ENCODE measurements at regions not wholly inside any gene's neighbourhood (a gene's known extent, or its start where the extent isn't known, plus 50 kb on each side); places are given as distances from the start of the nearest gene placed in this dataset.
"Not testable (repeated sequence)": the region's sequence is repeated elsewhere in the genome, so short reads cannot be mapped to it uniquely, and the experiment has no call there.

DNA sequence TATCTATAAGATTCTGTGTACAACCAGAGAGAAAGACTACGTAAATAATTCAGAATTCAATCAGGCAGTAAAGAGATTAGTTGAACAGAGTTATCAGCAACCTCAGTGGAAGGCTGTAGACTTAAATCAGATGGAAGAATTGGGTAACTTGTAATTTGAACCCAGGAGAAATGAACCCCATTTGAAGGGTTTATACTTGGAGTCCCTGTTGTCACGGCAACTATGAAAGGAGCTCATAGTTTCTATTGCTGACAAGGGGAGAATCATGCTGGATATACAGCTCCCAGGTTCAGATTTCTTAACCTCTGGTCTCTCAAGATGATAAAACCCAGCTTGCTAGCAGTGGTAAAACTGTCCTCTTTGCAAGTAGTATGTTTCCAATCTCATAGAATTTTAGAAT lies 54.4 kb upstream of the BMP4 start:
- in situ Hi-C loops (cut with MboI; ENCODE audit: low sequenced_read_pairs), result no loop called here

DNA sequence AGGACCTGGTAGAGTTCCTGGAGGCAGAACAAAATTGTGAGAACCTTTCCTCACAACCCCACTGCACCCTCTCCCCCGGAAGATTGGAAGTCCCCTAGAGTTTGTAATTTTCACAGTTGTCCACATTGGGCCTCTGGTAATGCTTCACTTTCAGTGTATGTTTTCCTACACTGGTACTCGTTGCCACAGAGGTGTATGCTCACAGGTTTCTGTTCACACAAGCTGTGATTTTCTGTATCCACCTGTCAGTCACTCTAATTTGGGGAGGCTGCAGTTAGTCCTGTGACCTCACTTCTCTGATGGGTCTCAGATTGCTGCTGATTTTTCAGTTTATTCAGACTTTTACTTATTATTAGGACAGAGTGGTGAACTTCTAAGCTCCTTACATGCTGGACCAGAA lies 66.4 kb upstream of the BMP4 start:
- in situ Hi-C loops (cut with MboI; ENCODE audit: low sequenced_read_pairs), result no loop called here

DNA sequence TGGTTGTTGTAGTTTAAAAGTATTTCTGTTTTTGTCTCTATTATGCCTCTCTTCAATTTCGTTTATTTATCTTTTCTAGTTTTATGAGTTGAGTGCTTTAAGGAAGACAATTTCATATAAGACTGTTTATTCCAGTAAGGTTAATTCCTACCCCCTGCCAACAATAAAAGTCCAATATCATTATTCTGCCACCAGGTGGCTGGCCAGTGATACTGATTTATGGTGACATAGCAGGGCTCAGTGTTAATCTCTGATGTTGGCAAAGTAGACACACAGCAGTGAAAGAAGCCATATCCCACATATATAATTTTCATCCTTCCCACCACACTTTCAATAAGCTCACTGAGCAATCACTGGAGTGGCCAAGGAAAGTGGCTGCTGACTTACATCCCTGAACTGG lies 69.0 kb upstream of the BMP4 start:
- in situ Hi-C loops (cut with MboI; ENCODE audit: low sequenced_read_pairs), result no loop called here

DNA sequence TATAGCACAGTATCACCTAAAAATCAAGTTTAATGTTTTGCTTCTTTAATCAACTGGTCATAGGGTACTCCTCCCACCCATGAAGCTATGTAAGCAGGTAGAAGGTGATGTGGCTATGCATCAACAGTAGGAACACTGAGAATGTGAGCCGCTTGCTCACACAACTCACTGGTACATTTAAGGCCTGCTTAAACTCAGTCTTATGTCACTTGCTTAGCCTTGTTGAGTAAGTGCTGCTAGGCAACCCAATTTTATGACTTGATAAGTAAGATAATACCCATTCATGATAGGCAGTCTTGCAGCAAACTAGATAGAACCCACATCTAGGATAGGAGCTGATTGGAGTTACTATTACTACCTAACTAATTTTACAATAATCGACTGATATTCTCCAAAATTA lies 70.0 kb upstream of the BMP4 start:
- in situ Hi-C loops (cut with MboI; ENCODE audit: low sequenced_read_pairs), result no loop called here

DNA sequence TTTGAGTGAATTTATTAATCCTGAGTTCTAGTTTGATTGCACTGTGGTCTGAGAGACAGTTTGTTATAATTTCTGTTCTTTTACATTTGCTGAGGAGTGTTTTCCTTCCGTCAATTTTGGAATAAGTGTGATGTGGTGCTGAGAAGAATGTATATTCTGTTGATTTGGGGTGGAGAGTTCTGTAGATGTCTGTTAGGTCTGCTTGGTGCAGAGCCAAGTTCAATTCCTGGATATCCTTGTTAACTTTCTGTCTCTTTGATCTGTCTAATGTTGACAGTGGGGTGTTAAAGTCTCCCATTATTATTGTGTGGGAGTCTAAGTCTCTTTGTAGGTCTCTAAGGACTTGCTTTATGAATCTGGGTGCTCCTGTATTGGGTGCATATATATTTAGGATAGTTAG lies 74.4 kb upstream of the BMP4 start:
- in situ Hi-C loops (cut with MboI; ENCODE audit: low sequenced_read_pairs), result not testable (repeated sequence)

DNA sequence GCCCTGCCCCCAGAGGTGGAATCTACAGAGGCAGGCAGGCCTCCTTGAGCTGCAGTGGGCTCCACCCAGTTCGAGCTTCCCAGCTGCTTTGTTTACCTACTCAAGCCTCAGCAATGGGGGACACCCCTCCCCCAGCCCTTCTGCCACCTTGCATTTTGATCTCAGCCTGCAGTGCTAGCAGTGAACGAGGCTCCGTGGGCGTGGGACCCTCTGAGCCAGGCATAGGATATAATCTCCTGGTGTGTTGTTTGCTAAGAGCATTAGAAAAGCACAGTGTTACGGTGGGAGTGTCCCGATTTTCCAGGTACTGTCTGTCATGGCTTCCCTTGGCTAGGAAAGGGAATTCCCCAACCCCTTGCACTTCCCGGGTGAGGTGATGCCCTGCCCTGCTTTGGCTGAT lies 76.7 kb upstream of the BMP4 start:
- in situ Hi-C loops (cut with MboI; ENCODE audit: low sequenced_read_pairs), result not testable (repeated sequence)

DNA sequence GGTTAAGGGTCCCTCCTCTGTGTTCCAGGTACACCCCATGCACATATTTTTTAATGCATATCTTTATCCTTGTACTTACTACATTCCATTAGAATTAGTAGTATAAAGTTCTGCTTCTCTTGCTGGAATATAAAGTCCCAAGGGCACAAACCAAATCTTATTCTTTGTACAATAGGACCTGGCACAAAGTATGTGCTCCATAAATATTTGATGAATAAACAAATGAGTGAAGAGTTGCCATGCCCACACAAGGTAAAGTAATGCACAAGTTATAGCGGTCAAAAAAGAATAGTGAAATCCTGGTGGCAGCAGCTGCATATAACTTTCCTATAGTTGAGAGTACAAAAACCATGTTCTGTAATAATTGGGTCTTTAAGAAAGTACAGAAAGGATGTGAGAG lies 82.1 kb upstream of the BMP4 start:
- in situ Hi-C loops (cut with MboI; ENCODE audit: low sequenced_read_pairs), result no loop called here

DNA sequence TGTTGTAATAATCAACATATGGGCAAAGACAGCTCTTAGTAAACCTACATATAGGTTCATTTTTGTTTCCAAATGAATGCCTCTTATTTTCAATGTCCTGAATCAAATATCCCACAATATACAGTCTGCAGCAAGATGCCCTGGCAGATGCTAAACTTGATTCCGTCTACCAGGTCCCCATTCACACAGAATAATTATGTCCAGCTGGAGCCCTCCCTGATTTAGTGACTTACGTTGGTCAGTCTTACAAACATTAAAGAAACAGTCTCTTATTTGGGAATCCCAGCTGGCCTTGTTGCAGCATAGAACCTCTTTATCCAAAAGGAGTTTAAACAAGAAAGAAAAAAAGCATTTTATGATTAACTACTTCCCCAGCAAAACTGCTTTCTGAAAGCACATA lies 82.7 kb upstream of the BMP4 start:
- in situ Hi-C loops (cut with MboI; ENCODE audit: low sequenced_read_pairs), result no loop called here

DNA sequence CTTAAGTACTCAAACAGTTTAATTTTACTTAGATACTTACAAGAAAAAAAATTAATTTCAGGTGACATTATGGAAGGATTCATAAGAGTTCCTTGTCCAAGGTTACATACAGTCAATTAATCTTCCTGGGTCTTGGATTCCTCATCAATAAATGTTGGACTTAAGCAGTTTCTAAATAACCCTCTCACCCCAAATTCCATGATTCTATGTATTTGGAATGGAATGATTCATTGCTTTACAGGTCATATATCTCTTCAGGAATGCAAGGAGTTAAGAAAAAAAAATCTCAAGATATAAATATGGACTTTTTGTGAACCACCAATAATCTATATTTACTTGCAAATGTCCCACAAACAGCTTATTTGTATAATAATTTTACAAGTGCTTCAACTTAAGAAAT lies 84.2 kb upstream of the BMP4 start:
- in situ Hi-C loops (cut with MboI; ENCODE audit: low sequenced_read_pairs), result no loop called here

DNA sequence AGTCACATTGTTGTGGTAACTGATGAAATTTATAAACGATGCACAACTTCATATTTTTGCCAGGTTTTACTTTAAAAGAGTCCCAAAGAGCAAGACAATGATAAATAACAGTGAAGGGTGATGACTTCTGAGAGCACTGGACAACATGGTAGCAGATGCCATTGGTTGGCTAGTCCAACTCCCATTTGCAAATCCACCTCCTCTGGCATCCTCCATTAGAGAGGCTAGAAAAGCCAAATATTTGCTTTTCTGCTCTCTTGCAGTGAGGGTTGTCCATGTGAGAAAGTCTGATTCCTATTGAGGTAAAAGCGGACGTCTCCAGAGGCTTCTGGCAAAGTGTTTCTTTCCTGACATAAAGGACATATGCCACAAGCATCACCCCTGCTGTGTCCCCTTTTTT lies 89.6 kb upstream of the BMP4 start:
- in situ Hi-C loops (cut with MboI; ENCODE audit: low sequenced_read_pairs), result no loop called here

DNA sequence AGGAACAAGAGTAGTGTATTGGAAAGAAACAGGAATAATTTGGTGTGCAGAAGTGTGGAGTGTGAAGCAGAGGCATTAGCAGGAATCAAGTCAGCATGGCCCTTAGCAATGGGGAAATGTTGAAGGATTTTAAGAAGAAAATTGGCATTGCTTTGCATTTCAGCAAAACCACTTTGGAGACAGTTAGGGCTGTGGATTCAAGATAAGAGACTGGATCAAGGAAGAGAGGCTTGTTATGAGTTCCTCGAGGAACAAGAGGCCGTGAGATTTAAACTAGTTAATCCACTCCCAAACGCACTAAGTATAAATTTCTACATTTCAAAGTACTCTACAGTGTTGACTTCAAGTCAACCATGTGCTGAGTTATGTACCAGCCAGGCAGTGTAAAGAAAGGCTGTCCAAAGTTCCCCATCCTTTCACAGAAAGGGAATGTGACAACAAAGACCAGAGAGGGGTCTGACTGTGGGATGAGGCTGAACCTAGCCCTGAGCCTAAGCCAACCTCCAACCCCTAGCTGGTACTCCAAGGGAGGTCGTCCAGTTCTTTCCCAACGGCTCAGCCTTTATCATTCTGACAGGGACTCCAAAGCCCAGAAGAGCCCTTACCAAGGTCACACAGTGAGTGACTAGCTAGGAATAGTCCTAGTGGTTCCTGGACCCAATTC lies 91.2 kb upstream of the BMP4 start:
- in situ Hi-C loops (cut with MboI; ENCODE audit: low sequenced_read_pairs), result no loop called here

DNA sequence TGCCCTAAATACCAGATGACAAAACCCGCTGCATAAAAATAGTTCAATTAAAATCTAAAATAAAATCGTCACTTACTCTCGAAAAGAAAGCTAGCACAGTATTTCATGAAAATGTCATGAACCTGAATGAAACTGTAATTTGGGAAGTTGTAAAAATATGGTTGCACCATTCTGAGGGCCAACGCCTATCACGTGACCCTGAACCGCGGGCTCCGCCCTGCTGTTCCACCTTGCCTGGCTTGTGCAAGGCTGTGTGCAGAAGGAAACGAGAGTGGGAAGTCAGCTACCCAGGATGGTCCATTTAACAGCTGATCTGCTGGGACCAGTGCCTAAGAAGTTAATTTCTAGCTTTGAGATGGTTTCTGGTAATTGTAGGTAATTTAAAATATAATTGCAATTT lies 91.7 kb upstream of the BMP4 start:
- in situ Hi-C loops (cut with MboI; ENCODE audit: low sequenced_read_pairs), result no loop called here

DNA sequence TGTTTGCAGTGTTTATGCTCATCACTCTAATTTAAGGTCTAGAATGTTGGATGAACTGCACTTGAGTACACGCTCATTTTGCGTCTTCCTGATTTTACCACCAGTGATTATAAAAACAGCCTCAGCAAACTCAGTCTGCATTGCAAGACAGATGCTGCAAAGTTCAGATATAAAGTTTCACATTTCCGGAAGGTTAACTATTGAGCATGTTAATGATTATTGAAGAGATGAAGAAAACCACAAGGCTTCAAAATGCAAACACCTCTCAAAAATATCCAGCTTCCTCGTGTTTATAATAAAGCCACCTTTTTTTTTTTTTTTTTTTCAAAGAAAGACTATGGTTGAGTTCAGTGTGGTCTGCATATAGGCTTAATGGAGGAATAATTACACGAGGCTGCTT lies 92.1 kb upstream of the BMP4 start:
- in situ Hi-C loops (cut with MboI; ENCODE audit: low sequenced_read_pairs), result no loop called here

DNA sequence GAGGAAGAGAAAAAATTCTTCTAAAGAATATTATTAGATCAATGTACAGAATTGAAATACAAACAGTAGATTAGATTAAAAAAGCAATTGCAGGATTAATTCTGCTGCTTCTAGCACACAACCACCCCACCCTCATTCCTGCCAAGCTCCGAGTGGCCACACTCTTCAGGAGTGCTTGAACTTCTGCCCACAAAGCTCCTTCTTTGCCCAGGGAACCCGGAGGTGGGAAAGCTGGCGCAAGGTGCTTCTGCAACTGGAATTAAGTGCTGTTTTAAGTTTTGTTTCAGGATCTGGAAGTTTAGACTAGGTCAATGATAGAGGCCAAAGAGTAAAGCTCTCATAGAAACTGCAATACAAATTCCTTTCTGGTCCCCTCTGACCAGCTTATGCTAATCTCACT lies 94.1 kb upstream of the BMP4 start:
- in situ Hi-C loops (cut with MboI; ENCODE audit: low sequenced_read_pairs), result no loop called here

DNA sequence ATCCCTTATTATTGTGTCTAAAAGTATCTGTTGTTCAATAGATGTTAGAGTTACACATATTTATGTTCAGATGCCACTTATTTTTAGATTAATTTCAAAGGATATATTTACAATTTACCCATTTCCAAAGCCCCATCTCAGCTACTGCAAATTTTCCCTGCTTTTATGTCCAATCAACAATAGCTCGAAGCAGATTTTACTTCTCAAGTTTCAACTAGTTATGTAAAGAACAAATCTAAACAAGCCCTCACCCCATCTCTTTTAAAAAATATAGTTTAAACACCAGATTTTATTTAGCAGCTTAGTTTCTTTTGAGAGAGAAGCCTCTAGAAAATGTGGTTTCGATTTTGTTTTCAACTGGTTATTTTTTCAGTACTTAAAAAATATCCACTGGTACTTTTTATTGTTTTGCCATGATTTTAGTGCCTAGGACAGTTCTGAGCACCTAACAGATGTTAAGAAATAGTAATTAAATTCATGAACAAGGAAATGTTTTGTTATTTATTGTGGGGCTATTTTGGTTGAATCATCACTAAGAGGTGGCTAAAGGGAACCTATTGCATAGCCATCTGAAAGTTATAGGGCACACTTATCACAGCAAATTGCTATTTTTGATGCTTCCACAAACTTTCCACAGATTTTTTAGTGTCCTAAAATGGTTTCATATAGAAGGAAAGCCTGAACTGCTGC lies 96.2 kb upstream of the BMP4 start:
- in situ Hi-C loops (cut with MboI; ENCODE audit: low sequenced_read_pairs), result no loop called here

DNA sequence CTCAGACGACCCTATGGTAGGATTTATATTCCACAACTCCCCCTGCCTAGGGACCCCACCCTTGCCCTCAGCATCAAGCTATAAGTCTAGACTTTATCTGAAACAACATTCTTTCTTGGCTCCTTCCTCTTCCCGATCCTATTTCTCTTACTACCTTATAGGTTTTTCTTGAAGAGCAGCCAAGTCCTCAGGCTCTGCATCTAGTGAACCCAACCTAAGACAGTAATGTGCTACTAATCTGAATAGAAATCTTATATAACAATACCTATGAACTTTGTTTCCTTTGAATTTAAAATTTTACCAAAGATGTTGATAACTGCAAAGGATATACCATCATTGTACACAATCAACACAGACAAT lies 96.7 kb upstream of the BMP4 start:
- in situ Hi-C loops (cut with MboI; ENCODE audit: low sequenced_read_pairs), result no loop called here

DNA sequence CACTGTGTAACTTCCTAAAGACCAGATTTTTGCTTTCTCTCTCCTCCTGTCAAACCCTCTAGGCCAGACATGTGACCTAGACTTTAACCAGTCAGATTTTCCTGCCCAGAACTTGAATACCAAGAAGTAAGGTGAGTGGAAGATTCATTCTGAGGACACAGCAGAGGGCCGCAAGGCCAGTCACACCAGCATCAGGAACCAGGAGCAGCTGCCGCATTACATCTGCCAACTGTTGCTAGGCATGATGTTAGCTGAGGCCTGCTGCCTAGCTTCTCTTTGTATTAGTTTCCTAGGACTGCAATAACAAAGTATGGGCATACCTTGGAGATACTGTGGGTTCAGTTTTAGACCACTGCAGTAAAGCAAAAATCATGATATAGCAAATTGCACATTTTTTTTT lies 101.9 kb upstream of the BMP4 start:
- in situ Hi-C loops (cut with MboI; ENCODE audit: low sequenced_read_pairs), result no loop called here

DNA sequence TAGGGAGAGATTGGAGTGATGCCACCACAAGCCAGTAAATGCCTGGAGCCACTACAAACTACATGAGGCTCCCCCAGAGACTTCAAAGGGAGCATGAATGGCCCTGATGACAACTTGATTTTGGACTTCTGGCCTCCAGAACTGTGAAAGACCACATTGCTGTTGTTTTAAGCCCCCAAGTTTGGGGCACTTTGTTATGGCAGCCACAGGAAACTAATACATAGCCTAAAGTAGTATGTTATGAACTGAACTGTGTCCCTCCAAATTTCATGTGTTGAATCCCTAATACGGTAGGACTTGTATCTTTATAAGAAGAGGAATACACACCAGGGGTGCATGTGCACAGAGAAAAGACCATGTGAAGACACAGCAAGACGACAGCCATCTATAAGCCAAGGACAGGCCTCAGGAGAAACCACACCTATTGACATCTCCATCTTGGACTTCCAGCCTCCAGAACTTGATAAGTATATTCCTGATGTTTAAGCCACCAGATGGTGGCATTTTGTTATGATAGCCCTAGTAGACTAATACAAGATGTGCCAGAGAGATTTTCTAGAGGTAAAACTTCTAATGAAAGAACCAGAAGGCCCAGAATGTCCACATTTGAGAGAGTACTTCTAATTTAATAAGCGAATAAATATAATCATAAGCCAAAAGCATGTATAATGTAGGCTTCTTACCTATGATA lies 127.1 kb upstream of the BMP4 start:
- in situ Hi-C loops (cut with MboI; ENCODE audit: low sequenced_read_pairs), result no loop called here

DNA sequence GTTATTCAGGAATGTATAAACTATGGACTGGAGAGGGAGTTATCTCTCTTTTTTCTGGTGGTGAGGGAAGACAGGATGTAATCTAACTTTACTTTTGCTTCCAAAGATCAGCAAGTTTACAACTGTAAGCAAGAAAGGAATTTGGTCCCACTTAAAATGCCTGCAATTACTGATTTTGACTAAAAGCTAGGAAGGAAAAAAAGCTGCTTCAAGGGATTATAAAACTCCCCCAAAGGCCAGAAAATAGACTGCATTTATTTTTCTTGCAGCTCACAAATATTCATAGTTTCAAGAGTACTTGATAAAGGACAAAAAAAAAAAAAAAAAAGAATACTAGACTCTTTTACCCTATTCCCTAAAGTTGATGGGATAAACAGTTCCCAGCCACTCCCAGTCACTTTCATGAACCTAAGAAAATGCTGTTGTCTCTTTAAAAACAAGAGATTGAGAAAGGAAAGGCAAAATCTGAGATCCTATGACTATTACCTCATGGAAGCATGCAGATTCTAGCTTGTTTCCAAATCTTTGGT lies 128.7 kb upstream of the BMP4 start:
- in situ Hi-C loops (cut with MboI; ENCODE audit: low sequenced_read_pairs), result no loop called here

DNA sequence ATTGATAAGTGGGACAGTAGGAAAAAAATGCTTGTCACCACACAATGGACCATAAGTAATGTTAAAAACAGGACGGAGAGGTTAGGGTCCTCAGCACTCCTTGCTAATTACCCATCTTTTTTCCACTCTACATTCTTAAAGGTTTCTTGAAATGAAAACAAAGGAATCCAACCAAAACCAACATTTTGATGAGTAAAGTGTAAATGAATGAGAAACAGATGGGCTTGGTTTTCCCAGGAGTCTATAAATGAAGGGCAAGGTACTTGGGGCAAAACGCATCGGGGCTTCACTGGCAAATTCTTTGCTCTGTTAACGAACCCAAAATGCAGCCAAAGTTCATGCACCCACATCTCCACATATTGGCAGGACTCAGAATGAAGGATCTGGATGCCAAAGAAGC lies 129.2 kb upstream of the BMP4 start:
- in situ Hi-C loops (cut with MboI; ENCODE audit: low sequenced_read_pairs), result no loop called here

DNA sequence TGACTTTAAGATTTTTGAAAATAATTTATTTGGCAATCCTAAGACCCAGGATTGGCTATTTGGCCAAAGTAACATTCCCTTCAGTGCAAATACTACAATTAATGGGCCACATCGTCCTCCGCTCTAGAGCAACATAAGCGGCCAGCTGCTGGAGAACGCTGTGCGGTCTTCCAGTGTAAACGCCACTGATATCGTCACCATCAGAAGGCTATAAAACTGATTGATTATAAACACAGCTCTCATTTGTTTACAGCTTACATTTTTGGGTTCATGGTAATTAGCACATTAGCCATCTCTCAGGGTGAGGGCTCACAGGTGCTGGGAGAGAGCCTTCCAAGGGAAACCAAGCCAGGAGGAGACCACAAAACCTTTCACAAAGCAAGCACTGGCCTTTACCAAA lies 130.1 kb upstream of the BMP4 start:
- in situ Hi-C loops (cut with MboI; ENCODE audit: low sequenced_read_pairs), result no loop called here

DNA sequence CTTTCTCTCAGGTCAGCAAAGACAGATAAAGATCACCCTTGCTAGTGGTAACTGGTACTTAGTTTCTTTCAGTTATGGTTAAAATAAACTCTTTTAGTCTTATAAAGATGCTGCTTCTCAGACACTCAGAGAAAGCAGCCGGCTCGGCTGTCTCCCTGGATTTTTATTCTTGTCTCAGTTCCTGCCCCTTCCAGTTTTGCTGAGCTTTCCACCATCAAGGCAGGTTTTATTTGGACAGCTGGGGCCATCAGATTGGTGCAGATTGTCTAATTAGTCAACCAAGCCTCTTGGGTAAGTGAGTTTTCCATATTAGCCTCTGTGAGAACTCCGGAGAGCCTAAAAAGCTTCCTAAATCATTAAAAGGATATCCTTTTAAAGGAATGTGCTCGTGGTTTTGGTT lies 130.8 kb upstream of the BMP4 start:
- in situ Hi-C loops (cut with MboI; ENCODE audit: low sequenced_read_pairs), result no loop called here

Measured in HL-60/S4 (cell line).